ENCODE measurements at regions not wholly inside any gene's neighbourhood (a gene's known extent, or its start where the extent isn't known, plus 50 kb on each side); places are given as distances from the start of the nearest gene placed in this dataset.

DNA sequence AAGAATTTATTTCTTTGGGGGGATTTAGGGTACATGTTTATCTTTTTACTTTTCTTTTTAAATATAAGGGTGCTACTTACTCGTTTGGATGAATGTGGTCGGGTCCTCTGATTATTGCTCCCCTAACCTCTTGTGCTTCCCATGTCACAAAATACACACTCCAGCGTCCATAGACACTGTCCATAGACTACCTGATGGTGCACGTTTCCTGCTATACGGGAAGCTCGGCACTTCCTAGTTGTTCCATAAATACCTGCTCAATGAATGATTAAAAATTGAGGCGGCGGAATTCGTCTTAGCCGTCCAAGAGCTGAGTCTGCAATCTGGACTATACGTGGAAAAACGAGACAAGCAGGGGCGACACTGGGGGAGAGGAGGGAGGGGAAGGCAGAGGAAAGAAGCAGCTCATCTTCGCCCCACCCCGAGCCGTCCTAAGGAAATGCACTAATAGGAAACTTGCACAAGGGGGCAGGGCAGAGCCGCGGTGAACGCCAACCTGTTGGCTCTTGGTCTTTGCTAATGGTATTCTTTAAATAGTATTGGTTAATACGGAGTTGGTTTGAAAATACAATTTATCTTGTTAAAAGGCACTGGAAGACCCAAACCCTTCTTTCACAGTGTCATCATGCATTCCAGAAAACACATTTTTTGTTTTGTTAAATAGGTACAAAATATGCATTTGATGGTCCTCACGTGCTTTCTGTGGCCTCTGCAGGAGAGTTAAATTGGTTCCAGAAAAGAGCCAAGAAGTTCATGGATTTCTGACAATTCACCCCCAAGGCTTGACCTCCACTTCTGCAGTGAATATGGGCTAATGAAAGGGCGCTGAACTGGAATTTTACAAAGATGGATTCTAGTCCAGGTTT is 73.0 kb upstream of the KCTD1 start:
- peak in 16 of 58 donors; percentile 2 to 39 (median 12) for DNase-seq

GRCh38 chr18:26619350-26619749 is 71.0 kb upstream of the KCTD1 start:
- no peak for DNase-seq

GRCh38 chr18:26618135-26618534 is 69.8 kb upstream of the KCTD1 start:
- DNase-seq, result no peak

DNA sequence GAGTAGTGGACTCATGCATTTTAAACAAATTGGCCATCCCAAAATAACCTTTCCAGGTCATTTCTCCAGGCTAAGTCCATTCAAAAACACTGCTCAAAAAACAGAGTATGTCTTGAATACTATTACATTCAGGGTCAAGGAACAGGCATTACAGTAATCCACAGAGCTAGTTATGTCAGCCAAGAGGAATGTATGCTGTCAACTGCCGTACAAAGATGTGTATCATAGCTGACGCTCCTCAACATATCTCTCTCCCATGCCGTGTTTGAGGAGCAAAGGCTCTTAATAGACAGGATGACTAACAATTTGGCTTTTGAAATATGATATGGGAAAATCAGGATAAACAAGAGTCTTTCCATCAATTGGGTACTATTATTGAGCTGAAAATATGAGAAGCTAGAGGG is 68.8 kb upstream of the KCTD1 start:
- DNase-seq, result no peak

- DNase-seq, result no peak
Observed at GRCh38 chr18:26614374-26614773, 66.0 kb upstream of the KCTD1 start.
